GM18907 (cell line): ENCODE measurements at regions not wholly inside any gene's neighbourhood (a gene's known extent, or its start where the extent isn't known, plus 50 kb on each side); places are given as distances from the start of the nearest gene placed in this dataset.

Experiments
- ATAC-seq: cut with Tn5 transposase; IDR thresholded peaks from one replicate; pipeline ENCODE4 v1.9.1; 2021; ENCODE audit warnings: mild to moderate bottlenecking, moderate library complexity; ENCODE audit not compliant: unreplicated experiment

- no peak for ATAC-seq
Observed at GRCh38 chr20:48070991-48071652, 285.8 kb upstream of the SULF2 start.

GRCh38 chr20:48069596-48069995 lies 284.3 kb upstream of the SULF2 start:
- no peak for ATAC-seq

- no peak for ATAC-seq
Observed at GRCh38 chr20:48066851-48067250, 281.6 kb upstream of the SULF2 start.

- no peak for ATAC-seq
Observed at GRCh38 chr20:48066246-48066645, 281.0 kb upstream of the SULF2 start.

- ATAC-seq, result no peak
Observed at GRCh38 chr20:48065833-48066232, 280.6 kb upstream of the SULF2 start.

- ATAC-seq, result no peak
Observed at GRCh38 chr20:48064929-48065328, 279.6 kb upstream of the SULF2 start.

- ATAC-seq, result no peak
Observed at GRCh38 chr20:48060841-48061720, 275.8 kb upstream of the SULF2 start.

GRCh38 chr20:48058611-48059559 lies 273.6 kb upstream of the SULF2 start:
- no peak for ATAC-seq

- no peak for ATAC-seq
Observed at GRCh38 chr20:48057739-48058138, 272.5 kb upstream of the SULF2 start.

- no peak for ATAC-seq
Observed at GRCh38 chr20:48057251-48057650, 272.0 kb upstream of the SULF2 start.

- no peak for ATAC-seq
Observed at GRCh38 chr20:48056218-48056617, 270.9 kb upstream of the SULF2 start.

- ATAC-seq, result no peak
Observed at GRCh38 chr20:48054051-48054450, 268.8 kb upstream of the SULF2 start.

GRCh38 chr20:48052475-48052835 lies 267.2 kb upstream of the SULF2 start:
- no peak for ATAC-seq

GRCh38 chr20:48051794-48052474 lies 266.7 kb upstream of the SULF2 start:
- ATAC-seq, result no peak

GRCh38 chr20:48049641-48050040 lies 264.4 kb upstream of the SULF2 start:
- no peak for ATAC-seq

GRCh38 chr20:48049171-48049570 lies 263.9 kb upstream of the SULF2 start:
- no peak for ATAC-seq

- ATAC-seq, result no peak
Observed at GRCh38 chr20:48047447-48047846, 262.2 kb upstream of the SULF2 start.

- no peak for ATAC-seq
Observed at GRCh38 chr20:48042628-48043027, 257.3 kb upstream of the SULF2 start.

GRCh38 chr20:48041078-48041780 lies 255.9 kb upstream of the SULF2 start:
- no peak for ATAC-seq

GRCh38 chr20:48040491-48040890 lies 255.2 kb upstream of the SULF2 start:
- ATAC-seq, result no peak
